Neural progenitor cell (in vitro differentiated cells): ENCODE measurements at regions not wholly inside any gene's neighbourhood (a gene's known extent, or its start where the extent isn't known, plus 50 kb on each side); places are given as distances from the start of the nearest gene placed in this dataset.

Experiments
- DNase-seq: peaks from one replicate; pipeline ENCODE4 v3.0.0-alpha.2; 2016; ENCODE audit warnings: low spot score
- H2AFZ ChIP-seq: fragments of 200-600 bp; sonication (generic); replicated peaks from 2 replicates; pipeline ENCODE4 v1.6.1; 2016; ENCODE audit warnings: antibody characterized with exemption
- H3F3A ChIP-seq: fragments of 200-600 bp; sonication (generic); 2 replicates; pipeline ENCODE4 v1.6.1; 2016; ENCODE audit warnings: antibody characterized with exemption, low read depth
- H3K27ac ChIP-seq: fragments of 200-600 bp; sonication (generic); 2 replicates; pipeline ENCODE4 v1.5.1; 2016; ENCODE audit warnings: mild to moderate bottlenecking
- H3K27me3 ChIP-seq: fragments of 200-600 bp; sonication (generic); 2 replicates; pipeline ENCODE4 v1.6.1; 2016; ENCODE audit warnings: mild to moderate bottlenecking, moderate library complexity
- H3K36me3 ChIP-seq: fragments of 200-600 bp; sonication (generic); 2 replicates; pipeline ENCODE4 v1.5.1; 2016
- H3K4me1 ChIP-seq: fragments of 200-600 bp; sonication (generic); 2 replicates; pipeline ENCODE4 v1.6.1; 2016; ENCODE audit warnings: mixed run types
- H3K4me2 ChIP-seq: fragments of 200-600 bp; sonication (generic); 2 replicates; pipeline ENCODE4 v1.6.1; 2016
- H3K4me3 ChIP-seq: fragments of 200-600 bp; sonication (generic); 2 replicates; pipeline ENCODE4 v1.5.1; 2016
- H3K79me2 ChIP-seq: fragments of 200-600 bp; sonication (generic); 2 replicates; pipeline ENCODE4 v1.6.1; 2016; ENCODE audit warnings: low read depth
- H3K9ac ChIP-seq: fragments of 200-600 bp; sonication (generic); 2 replicates; pipeline ENCODE4 v1.6.1; 2016
- H3K9me3 ChIP-seq: fragments of 200-600 bp; sonication (generic); 2 replicates; pipeline ENCODE4 v1.5.1; 2016; ENCODE audit warnings: low read depth
- H4K20me1 ChIP-seq: fragments of 200-600 bp; sonication (generic); 2 replicates; pipeline ENCODE4 v1.6.1; 2016; ENCODE audit warnings: low read depth
- H3K27ac Mint-ChIP-seq: 3 replicates; pipeline ENCODE4 v1.8.0; 2021; ENCODE audit warnings: mixed read lengths
- H3K27me3 Mint-ChIP-seq: 2 replicates; pipeline ENCODE4 v1.8.0; 2022; ENCODE audit warnings: low read depth, mild to moderate bottlenecking, inconsistent platforms, moderate library complexity, mixed read lengths; ENCODE audit not compliant: insufficient read depth
- H3K36me3 Mint-ChIP-seq: 3 replicates; pipeline ENCODE4 v1.8.0; 2021; ENCODE audit warnings: mixed read lengths
- H3K4me1 Mint-ChIP-seq: 3 replicates; pipeline ENCODE4 v1.8.0; 2021; ENCODE audit warnings: mixed read lengths
- H3K4me3 Mint-ChIP-seq: 3 replicates; pipeline ENCODE4 v1.8.0; 2021; ENCODE audit warnings: mild to moderate bottlenecking, moderate library complexity, mixed read lengths
- H3K9me3 Mint-ChIP-seq: 3 replicates; pipeline ENCODE4 v1.8.0; 2020; ENCODE audit warnings: mixed read lengths
- EZH2 ChIP-seq: fragments of 200-600 bp; sonication (generic); IDR thresholded peaks from 2 replicates; pipeline ENCODE4 v1.6.1; 2017; ENCODE audit warnings: antibody characterized with exemption, mild to moderate bottlenecking, moderate library complexity
- EZH2phosphoT487 ChIP-seq: fragments of 200-600 bp; sonication (generic); IDR thresholded peaks from 2 replicates; pipeline ENCODE4 v1.6.1; 2017; ENCODE audit warnings: antibody characterized with exemption
- TF ChIP-seq, protein P1 (sequence below): fragments of 200-600 bp; sonication (generic); IDR thresholded peaks from 2 replicates; pipeline ENCODE4 v1.5.1; 2017; ENCODE audit warnings: antibody characterized with exemption, mild to moderate bottlenecking

DNA sequence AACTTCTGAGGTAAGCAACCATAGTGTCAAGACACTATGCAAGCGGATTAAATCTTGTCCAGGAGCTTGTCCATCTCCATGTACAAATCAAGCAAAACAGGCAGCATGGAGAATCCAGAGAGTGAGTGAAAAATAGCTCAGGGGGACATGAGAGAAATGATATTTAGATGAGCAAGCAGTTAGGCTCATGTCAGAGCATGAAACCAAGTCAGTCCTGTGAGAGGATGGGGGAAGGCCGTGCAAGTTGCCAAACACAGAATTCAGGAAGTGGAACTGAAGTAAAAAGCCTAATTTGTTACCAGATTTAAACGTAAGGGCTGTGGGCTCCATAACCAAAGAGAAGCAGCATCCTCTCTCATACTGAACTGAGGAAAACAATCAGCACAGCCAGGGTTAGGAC, 995.9 kb downstream of the MCTP2 start:
- H3K27ac Mint-ChIP-seq = no peak overlapping the region
- Histone ChIP-seq H3K36me3 (no peaks in the 10 kb centered on the region), H3K79me2 (no peaks in the 10 kb centered on the region), H3K9ac (no peak overlapping the region), H3F3A (no peaks in the 10 kb centered on the region), H3K9me3 (no peaks in the 10 kb centered on the region), H3K27ac (no peak overlapping the region), H4K20me1 (no peaks in the 10 kb centered on the region), H3K27me3 (no peaks in the 10 kb centered on the region), H3K4me1 (no peaks in the 10 kb centered on the region), H3K4me2 (no peak overlapping the region), H3K4me3 (no peak overlapping the region), H2AFZ (peak overlapping the region; percentile 51)
- H3K9me3 Mint-ChIP-seq = peaks cover 4% of the 10 kb centered on the region
- no peak for DNase-seq
- no peak overlapping the region for H3K4me3 Mint-ChIP-seq
- H3K27me3 Mint-ChIP-seq = no peaks in the 10 kb centered on the region
- TF ChIP-seq, protein P1, sequence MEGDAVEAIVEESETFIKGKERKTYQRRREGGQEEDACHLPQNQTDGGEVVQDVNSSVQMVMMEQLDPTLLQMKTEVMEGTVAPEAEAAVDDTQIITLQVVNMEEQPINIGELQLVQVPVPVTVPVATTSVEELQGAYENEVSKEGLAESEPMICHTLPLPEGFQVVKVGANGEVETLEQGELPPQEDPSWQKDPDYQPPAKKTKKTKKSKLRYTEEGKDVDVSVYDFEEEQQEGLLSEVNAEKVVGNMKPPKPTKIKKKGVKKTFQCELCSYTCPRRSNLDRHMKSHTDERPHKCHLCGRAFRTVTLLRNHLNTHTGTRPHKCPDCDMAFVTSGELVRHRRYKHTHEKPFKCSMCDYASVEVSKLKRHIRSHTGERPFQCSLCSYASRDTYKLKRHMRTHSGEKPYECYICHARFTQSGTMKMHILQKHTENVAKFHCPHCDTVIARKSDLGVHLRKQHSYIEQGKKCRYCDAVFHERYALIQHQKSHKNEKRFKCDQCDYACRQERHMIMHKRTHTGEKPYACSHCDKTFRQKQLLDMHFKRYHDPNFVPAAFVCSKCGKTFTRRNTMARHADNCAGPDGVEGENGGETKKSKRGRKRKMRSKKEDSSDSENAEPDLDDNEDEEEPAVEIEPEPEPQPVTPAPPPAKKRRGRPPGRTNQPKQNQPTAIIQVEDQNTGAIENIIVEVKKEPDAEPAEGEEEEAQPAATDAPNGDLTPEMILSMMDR = no peak
- TF ChIP-seq EZH2phosphoT487 = no peak
- no peak for TF ChIP-seq EZH2
- no peaks in the 10 kb centered on the region for H3K36me3 Mint-ChIP-seq
- no peaks in the 10 kb centered on the region for H3K4me1 Mint-ChIP-seq

DNA sequence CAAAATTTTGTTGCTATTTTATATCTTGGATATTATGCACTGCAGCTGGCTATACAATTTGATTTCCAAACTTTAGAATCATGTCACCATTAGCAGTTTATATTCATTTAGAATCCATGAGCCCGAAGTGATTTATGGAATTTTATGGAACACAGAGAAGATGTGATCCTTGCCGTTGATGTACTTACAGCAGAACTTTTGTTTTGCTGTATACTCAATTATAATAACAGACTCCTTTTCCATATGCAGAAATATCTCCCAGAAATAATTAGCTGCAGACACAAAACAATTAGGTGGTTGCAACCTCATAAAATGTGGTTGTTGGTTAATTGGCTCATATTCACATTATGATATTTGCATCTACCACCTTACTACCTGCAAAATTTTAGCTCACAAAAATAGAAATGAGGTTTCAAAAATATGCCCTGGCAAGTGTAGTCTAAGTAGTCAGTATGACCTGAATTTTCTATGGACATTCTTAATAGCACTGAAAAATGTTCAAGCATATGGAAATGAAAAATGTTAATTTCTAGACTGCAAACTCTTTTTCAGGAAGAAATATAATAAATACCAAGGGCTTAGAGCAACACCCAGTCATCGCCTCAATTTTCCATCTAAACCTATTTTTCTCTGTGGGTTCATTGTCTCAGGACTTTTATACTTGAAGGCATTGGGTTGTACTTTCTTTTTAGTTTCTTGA, 997.6 kb downstream of the MCTP2 start:
- Histone ChIP-seq H3K9ac (no peak overlapping the region), H3K4me3 (no peak overlapping the region), H2AFZ (no peak overlapping the region), H3K4me1 (no peaks in the 10 kb centered on the region), H3K4me2 (no peak overlapping the region), H4K20me1 (no peaks in the 10 kb centered on the region), H3K9me3 (no peaks in the 10 kb centered on the region), H3K27ac (no peak overlapping the region), H3F3A (no peaks in the 10 kb centered on the region), H3K36me3 (no peaks in the 10 kb centered on the region), H3K79me2 (no peaks in the 10 kb centered on the region), H3K27me3 (no peaks in the 10 kb centered on the region)
- no peaks in the 10 kb centered on the region for H3K4me1 Mint-ChIP-seq
- TF ChIP-seq EZH2phosphoT487 = no peak
- TF ChIP-seq, protein P1 = no peak
- no peak for TF ChIP-seq EZH2
- H3K4me3 Mint-ChIP-seq = no peak overlapping the region
- H3K27ac Mint-ChIP-seq = no peak overlapping the region
- peaks cover 2% of the 10 kb centered on the region for H3K9me3 Mint-ChIP-seq
- no peak for DNase-seq
- no peaks in the 10 kb centered on the region for H3K36me3 Mint-ChIP-seq
- no peaks in the 10 kb centered on the region for H3K27me3 Mint-ChIP-seq

DNA sequence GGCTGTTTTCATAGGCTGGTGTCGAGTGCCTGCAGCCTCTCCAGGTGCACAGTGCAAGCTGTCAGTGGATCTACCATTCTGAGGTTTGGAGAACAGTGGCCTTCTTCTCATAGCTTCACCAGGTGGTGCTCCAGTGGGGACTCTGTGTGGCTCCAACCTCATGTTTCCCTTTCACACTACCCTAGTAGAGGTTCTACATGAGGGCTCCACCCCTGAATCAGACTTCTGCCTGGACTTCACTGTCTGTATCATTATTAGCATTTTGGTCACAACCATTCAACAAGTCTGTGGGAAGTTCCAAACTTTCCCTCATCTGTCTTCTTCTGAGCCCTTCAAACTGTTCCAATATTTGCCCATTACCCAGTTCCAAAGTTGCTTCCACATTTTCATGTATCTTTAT, 1003.7 kb downstream of the MCTP2 start:
- Histone ChIP-seq H3K9me3 (no peaks in the 10 kb centered on the region), H3K36me3 (no peaks in the 10 kb centered on the region), H3K27me3 (no peaks in the 10 kb centered on the region), H3K27ac (no peak overlapping the region), H3K4me3 (no peak overlapping the region), H3K4me1 (peaks cover under 1% of the 10 kb centered on the region), H3F3A (no peaks in the 10 kb centered on the region), H4K20me1 (no peaks in the 10 kb centered on the region), H2AFZ (no peak overlapping the region), H3K79me2 (no peaks in the 10 kb centered on the region), H3K4me2 (no peak overlapping the region), H3K9ac (no peak overlapping the region)
- Mint-ChIP-seq H3K9me3 (peaks cover 26% of the 10 kb centered on the region), H3K4me1 (no peaks in the 10 kb centered on the region), H3K36me3 (no peaks in the 10 kb centered on the region), H3K27me3 (no peaks in the 10 kb centered on the region), H3K4me3 (no peak overlapping the region), H3K27ac (no peak overlapping the region)
- DNase-seq = no peak
- no peak for TF ChIP-seq EZH2
- TF ChIP-seq, protein P1 = no peak
